Activated CD4-positive, alpha-beta memory T cell treated with anti-CD3 and anti-CD28 coated beads, Interleukin-2, amount 10 ng/mL, durations not matched to agents 7 days and 5 days (primary cell): ENCODE measurements at regions not wholly inside any gene's neighbourhood (a gene's known extent, or its start where the extent isn't known, plus 50 kb on each side); places are given as distances from the start of the nearest gene placed in this dataset.

Experiments used
- CTCF ChIA-PET: fragments of 350-600 bp; sonication (Branson Sonifier 250); formaldehyde crosslinking; loops from one replicate; lab custom pipeline; 2021; ENCODE audit warnings: antibody characterized with exemption, inconsistent platforms; lab: Charles Lee
- POLR2A ChIA-PET: fragments of 350-600 bp; sonication (Branson Sonifier 250); formaldehyde crosslinking; loops from one replicate; lab custom pipeline; 2021; ENCODE audit warnings: antibody characterized with exemption; lab: Charles Lee
- DNase-seq: peaks from one replicate; pipeline ENCODE4 v3.0.0-alpha.2; 2020
- H3K27ac Mint-ChIP-seq: one replicate; pipeline ENCODE4 v1.8.0; 2021; ENCODE audit warnings: mild to moderate bottlenecking, mixed read lengths
- H3K27me3 Mint-ChIP-seq: one replicate; pipeline ENCODE4 v1.8.0; 2021; ENCODE audit warnings: mixed read lengths
- H3K36me3 Mint-ChIP-seq: one replicate; pipeline ENCODE4 v1.8.0; 2021; ENCODE audit warnings: low read depth, mixed read lengths
- H3K4me1 Mint-ChIP-seq: one replicate; pipeline ENCODE4 v1.8.0; 2021; ENCODE audit warnings: mixed read lengths
- H3K4me3 Mint-ChIP-seq: one replicate; pipeline ENCODE4 v1.8.0; 2021; ENCODE audit warnings: mild to moderate bottlenecking, mixed read lengths
- H3K9me3 Mint-ChIP-seq: one replicate; pipeline ENCODE4 v1.8.0; 2021; ENCODE audit warnings: mixed read lengths

DNA sequence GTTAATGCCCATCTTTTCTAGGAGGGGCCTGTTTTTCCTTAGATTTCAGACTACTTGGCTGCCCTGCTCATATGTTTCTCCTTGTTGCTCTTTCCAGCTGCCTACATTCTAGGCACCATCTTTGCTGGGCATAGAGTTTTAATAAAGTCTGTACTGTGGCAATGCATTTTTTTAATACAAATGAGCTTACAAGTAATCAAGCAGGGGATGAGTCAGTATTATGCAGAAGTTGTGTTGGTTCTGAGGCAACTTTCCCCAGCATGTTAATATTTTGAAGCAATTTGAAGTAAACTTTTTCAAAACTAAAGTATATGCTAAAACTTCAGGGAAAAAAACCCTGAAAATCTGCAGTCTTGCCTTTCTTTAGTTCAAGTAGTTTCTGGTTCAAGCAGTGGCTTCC, 372.0 kb upstream of the GATB start:
- ChIA-PET POLR2A (no interaction called here), CTCF (no interaction called here)
- Mint-ChIP-seq H3K27ac (no peak overlapping the region), H3K36me3 (peaks cover 14% of the 10 kb centered on the region), H3K27me3 (no peaks in the 10 kb centered on the region), H3K4me1 (peaks cover 26% of the 10 kb centered on the region), H3K9me3 (peaks cover 8% of the 10 kb centered on the region), H3K4me3 (no peak overlapping the region)
- no peak for DNase-seq

DNA sequence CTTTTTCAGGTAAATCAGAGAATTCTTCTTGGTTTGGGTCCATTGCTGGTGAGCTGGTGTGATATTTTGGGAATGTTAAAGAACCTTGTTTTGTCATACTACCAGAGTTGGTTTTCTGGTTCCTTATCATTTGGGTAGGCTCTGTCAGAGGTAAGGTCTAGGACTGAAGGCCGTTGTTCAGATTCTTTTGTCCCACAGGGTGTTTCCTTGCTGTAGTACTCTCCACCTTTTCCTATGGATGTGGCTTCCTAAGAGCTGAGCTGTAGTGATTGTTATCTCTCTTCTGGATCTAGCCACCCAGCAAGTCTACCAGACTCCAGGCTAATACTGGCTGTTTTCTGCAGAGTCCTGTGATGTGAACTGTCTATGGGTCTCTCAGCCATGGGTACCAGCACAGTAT, 367.5 kb upstream of the GATB start:
- no peak overlapping the region for H3K27ac Mint-ChIP-seq
- H3K4me3 Mint-ChIP-seq, result no peak overlapping the region
- ChIA-PET CTCF (no interaction called here), POLR2A (no interaction called here)
- peaks cover 17% of the 10 kb centered on the region for H3K4me1 Mint-ChIP-seq
- no peak for DNase-seq
- H3K27me3 Mint-ChIP-seq, result peaks cover 8% of the 10 kb centered on the region
- H3K36me3 Mint-ChIP-seq, result peaks cover 38% of the 10 kb centered on the region
- peaks cover 28% of the 10 kb centered on the region for H3K9me3 Mint-ChIP-seq

GRCh38 chr4:152126238-152126637, 365.4 kb upstream of the GATB start:
- CTCF ChIA-PET, result no interaction called here
- peaks cover 38% of the 10 kb centered on the region for H3K36me3 Mint-ChIP-seq
- POLR2A ChIA-PET, result no interaction called here
- peaks cover 11% of the 10 kb centered on the region for H3K27me3 Mint-ChIP-seq
- H3K4me3 Mint-ChIP-seq, result no peak overlapping the region
- peaks cover 11% of the 10 kb centered on the region for H3K4me1 Mint-ChIP-seq
- DNase-seq, result no peak
- H3K9me3 Mint-ChIP-seq, result peaks cover 31% of the 10 kb centered on the region
- no peak overlapping the region for H3K27ac Mint-ChIP-seq

GRCh38 chr4:152118819-152119553, 358.2 kb upstream of the GATB start:
- peaks cover 18% of the 10 kb centered on the region for H3K9me3 Mint-ChIP-seq
- DNase-seq, result no peak
- ChIA-PET POLR2A (no interaction called here), CTCF (no interaction called here)
- H3K4me1 Mint-ChIP-seq, result peaks cover 30% of the 10 kb centered on the region
- no peak overlapping the region for H3K27ac Mint-ChIP-seq
- no peak overlapping the region for H3K4me3 Mint-ChIP-seq
- peaks cover 27% of the 10 kb centered on the region for H3K36me3 Mint-ChIP-seq
- peaks cover 9% of the 10 kb centered on the region for H3K27me3 Mint-ChIP-seq

DNA sequence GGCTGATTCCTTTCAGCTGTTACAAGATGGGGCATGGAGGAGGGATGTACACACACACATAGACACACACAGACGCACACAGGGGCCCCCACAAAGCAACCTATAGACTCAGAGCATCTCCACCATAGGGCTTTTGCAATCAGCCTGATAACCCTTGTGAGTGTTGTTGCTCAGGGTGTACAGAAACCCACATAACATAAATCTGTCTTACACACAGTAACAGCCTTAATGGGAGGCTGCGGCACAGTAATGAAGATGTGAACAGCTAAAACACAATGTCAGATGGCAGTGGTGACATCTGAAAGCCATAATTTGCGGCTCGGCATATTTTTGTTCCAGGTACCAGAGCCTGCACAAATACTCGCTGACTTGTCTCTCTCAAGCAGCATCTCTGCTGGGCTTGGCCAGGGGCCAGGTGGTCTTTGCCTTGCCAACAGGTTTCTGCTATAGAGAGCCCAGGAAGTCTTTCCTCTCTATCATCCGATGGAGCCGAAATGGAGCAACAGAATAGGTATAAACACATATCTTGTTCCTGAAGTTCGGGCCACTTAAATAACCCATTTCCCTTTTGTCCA, 357.2 kb upstream of the GATB start:
- Mint-ChIP-seq H3K4me1 (peaks cover 33% of the 10 kb centered on the region), H3K27ac (no peak overlapping the region), H3K4me3 (no peak overlapping the region), H3K36me3 (peaks cover 23% of the 10 kb centered on the region), H3K27me3 (peaks cover 1% of the 10 kb centered on the region), H3K9me3 (peaks cover 12% of the 10 kb centered on the region)
- DNase-seq, result no peak
- ChIA-PET POLR2A (no interaction called here), CTCF (no interaction called here)

DNA sequence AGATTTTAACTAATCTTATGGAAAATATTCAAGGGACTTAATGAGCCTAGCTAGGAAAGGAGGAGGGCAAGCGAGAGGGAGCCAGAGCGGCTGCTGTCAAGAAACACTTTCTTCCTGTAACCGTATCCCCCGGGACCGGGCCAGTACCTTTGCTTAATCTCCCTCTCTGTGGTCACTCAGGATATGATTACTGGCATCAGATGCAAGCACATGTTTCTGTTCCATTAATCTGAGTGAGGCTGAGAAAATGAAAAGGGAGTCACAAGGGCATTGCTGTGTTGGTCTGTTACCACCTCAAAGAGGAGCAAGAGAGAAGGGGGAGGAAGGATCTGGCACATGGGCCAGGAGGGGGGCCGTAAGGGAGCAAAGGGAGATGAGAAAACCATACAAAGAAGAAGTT, 356.7 kb upstream of the GATB start:
- POLR2A ChIA-PET, result no interaction called here

DNA sequence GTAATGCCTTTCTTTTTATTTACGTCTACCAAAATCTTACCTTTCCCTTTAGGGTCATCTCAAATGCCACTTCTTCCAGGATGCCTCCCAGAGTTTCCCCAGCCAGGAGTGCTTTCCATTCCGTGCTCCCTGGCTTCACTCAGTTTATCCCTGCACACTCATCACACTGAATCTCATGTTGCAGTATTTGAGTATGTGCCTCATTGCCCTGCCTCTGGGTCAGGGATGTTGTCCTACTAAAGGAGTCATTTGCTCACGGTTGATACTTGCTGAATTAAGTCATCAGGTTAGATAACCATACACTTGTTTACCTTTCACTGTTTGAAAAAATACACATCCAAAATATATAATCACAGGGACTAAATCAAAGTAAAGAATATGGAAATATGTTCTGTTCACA, 356.2 kb upstream of the GATB start:
- Mint-ChIP-seq H3K27me3 (no peaks in the 10 kb centered on the region), H3K36me3 (peaks cover 20% of the 10 kb centered on the region), H3K9me3 (peaks cover 11% of the 10 kb centered on the region), H3K4me1 (peaks cover 42% of the 10 kb centered on the region), H3K27ac (peak overlapping the region; percentile 79), H3K4me3 (no peak overlapping the region)
- CTCF ChIA-PET, result no interaction called here
- no peak for DNase-seq
- POLR2A ChIA-PET, result no interaction called here

More for the DNA sequence above, 356.7 kb upstream of the GATB start:
- DNase-seq, result no peak
- Mint-ChIP-seq H3K4me1 (peaks cover 38% of the 10 kb centered on the region), H3K36me3 (peaks cover 20% of the 10 kb centered on the region), H3K27me3 (no peaks in the 10 kb centered on the region), H3K9me3 (peaks cover 11% of the 10 kb centered on the region), H3K27ac (no peak overlapping the region), H3K4me3 (no peak overlapping the region)
- CTCF ChIA-PET, result no interaction called here

GRCh38 chr4:152115794-152116193, 355.0 kb upstream of the GATB start:
- Mint-ChIP-seq H3K9me3 (peaks cover 11% of the 10 kb centered on the region), H3K27me3 (no peaks in the 10 kb centered on the region), H3K36me3 (peaks cover 20% of the 10 kb centered on the region), H3K4me1 (peaks cover 45% of the 10 kb centered on the region), H3K4me3 (peak overlapping the region; percentile 37), H3K27ac (peak overlapping the region; percentile 79)
- CTCF ChIA-PET, result no interaction called here
- POLR2A ChIA-PET, result interaction anchor here (3.7 kb wide), 1 partner anchor 15 kb away, joined by 29 read pairs; no protein-coding TSS in a partner anchor
- DNase-seq, result peak; percentile 62

- no peaks in the 10 kb centered on the region for H3K27me3 Mint-ChIP-seq
- H3K4me1 Mint-ChIP-seq, result peaks cover 48% of the 10 kb centered on the region
- ChIA-PET POLR2A (interaction anchor here (3.7 kb wide), 1 partner anchor 14 kb away, joined by 29 read pairs; no protein-coding TSS in a partner anchor), CTCF (no interaction called here)
- H3K9me3 Mint-ChIP-seq, result peaks cover 11% of the 10 kb centered on the region
- no peak overlapping the region for H3K4me3 Mint-ChIP-seq
- H3K36me3 Mint-ChIP-seq, result peaks cover 20% of the 10 kb centered on the region
- peak overlapping the region; percentile 79 for H3K27ac Mint-ChIP-seq
- DNase-seq, result no peak
Observed at GRCh38 chr4:152115118-152115517, 354.3 kb upstream of the GATB start.

GRCh38 chr4:152114562-152114961, 353.8 kb upstream of the GATB start:
- DNase-seq, result no peak
- Mint-ChIP-seq H3K27me3 (no peaks in the 10 kb centered on the region), H3K36me3 (peaks cover 20% of the 10 kb centered on the region), H3K4me1 (peaks cover 50% of the 10 kb centered on the region), H3K4me3 (no peak overlapping the region), H3K9me3 (peaks cover 11% of the 10 kb centered on the region), H3K27ac (peak overlapping the region; percentile 38)
- ChIA-PET POLR2A (interaction anchor here (3.7 kb wide), 1 partner anchor 14 kb away, joined by 29 read pairs; no protein-coding TSS in a partner anchor), CTCF (no interaction called here)

DNA sequence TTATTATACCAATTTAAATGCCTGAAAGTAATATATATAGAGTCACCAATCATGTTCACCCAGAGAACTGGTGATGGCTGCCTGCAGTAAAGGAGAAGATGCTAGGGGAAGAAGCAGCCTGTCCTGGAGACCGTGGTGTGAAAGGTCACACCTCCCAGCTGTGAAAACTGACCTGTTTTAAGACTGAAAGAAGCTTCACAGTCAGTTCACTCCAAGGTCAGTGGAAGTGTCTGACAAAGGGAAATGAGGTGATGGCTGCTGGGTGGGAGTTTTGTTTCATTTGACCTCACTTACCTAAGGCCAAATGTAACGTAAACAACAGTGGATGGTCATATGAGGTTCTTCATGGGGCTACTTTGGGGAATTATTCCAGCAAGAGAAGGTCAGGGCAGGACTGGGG, 352.1 kb upstream of the GATB start:
- H3K27ac Mint-ChIP-seq, result no peak overlapping the region
- H3K4me1 Mint-ChIP-seq, result peaks cover 55% of the 10 kb centered on the region
- no peak for DNase-seq
- no peak overlapping the region for H3K4me3 Mint-ChIP-seq
- H3K36me3 Mint-ChIP-seq, result peaks cover 20% of the 10 kb centered on the region
- ChIA-PET CTCF (interaction anchor here (1.0 kb wide), 1 partner anchor 11 kb away, joined by 4 read pairs; no protein-coding TSS in a partner anchor), POLR2A (interaction anchor here (0.7 to 3.7 kb wide), 2 partner anchors 12 to 20 kb away, joined by 3 to 29 read pairs; no protein-coding TSS in a partner anchor)
- H3K27me3 Mint-ChIP-seq, result no peaks in the 10 kb centered on the region
- H3K9me3 Mint-ChIP-seq, result peaks cover 11% of the 10 kb centered on the region

GRCh38 chr4:152112190-152112589, 351.4 kb upstream of the GATB start:
- H3K27ac Mint-ChIP-seq, result no peak overlapping the region
- peaks cover 15% of the 10 kb centered on the region for H3K36me3 Mint-ChIP-seq
- no peak for DNase-seq
- no peaks in the 10 kb centered on the region for H3K27me3 Mint-ChIP-seq
- peaks cover 11% of the 10 kb centered on the region for H3K9me3 Mint-ChIP-seq
- H3K4me1 Mint-ChIP-seq, result peaks cover 61% of the 10 kb centered on the region
- ChIA-PET POLR2A (interaction anchor here (0.6 to 2.8 kb wide), 2 partner anchors 12 to 255 kb away, joined by 3 to 12 read pairs; no protein-coding TSS in a partner anchor), CTCF (interaction anchor here (1.0 kb wide), 1 partner anchor 10 kb away, joined by 4 read pairs; no protein-coding TSS in a partner anchor)
- no peak overlapping the region for H3K4me3 Mint-ChIP-seq

GRCh38 chr4:152110780-152111179, 350.0 kb upstream of the GATB start:
- H3K4me1 Mint-ChIP-seq, result peaks cover 61% of the 10 kb centered on the region
- peaks cover 3% of the 10 kb centered on the region for H3K9me3 Mint-ChIP-seq
- H3K27ac Mint-ChIP-seq, result no peak overlapping the region
- no peak overlapping the region for H3K4me3 Mint-ChIP-seq
- CTCF ChIA-PET, result interaction anchor here (1.1 kb wide), 1 partner anchor 10 kb away, joined by 3 read pairs; no protein-coding TSS in a partner anchor
- peaks cover 9% of the 10 kb centered on the region for H3K36me3 Mint-ChIP-seq
- H3K27me3 Mint-ChIP-seq, result no peaks in the 10 kb centered on the region
- POLR2A ChIA-PET, result interaction anchor here (0.7 to 2.8 kb wide), 3 partner anchors 9 to 47 kb away, joined by 3 to 12 read pairs (median 3); no protein-coding TSS in a partner anchor
- DNase-seq, result no peak
